Bronchial epithelial cell (primary cell): ENCODE measurements at regions not wholly inside any gene's neighbourhood (a gene's known extent, or its start where the extent isn't known, plus 50 kb on each side); places are given as distances from the start of the nearest gene placed in this dataset.

Source experiments
- DNase-seq: peaks from one replicate; pipeline ENCODE4 v3.0.0-alpha.2; 2010; ENCODE audit warnings: low read depth
- FAIRE-seq: peaks from 2 replicates; lab custom pipeline; 2011; peaks lifted over from hg19 to GRCh38; lab: Jason Lieb, UNC
- H3K27me3 ChIP-seq: 2 replicates; pipeline ENCODE4 v1.5.1; 2011; ENCODE audit warnings: low read length; ENCODE audit not compliant: control insufficient read depth, insufficient read depth
- H3K36me3 ChIP-seq: 2 replicates; pipeline ENCODE4 v1.5.1; 2011; ENCODE audit warnings: low read length; ENCODE audit not compliant: control insufficient read depth, insufficient read depth
- H3K4me3 ChIP-seq: 2 replicates; pipeline ENCODE4 v1.5.1; 2011; ENCODE audit warnings: mild to moderate bottlenecking, low read depth, low read length, control low read depth
- TF ChIP-seq, protein P1 (sequence below): IDR thresholded peaks from 2 replicates; pipeline ENCODE4 v1.5.1; 2011; ENCODE audit warnings: mild to moderate bottlenecking, moderate library complexity, low read length, control low read depth, inconsistent platforms; ENCODE audit not compliant: insufficient read depth, severe bottlenecking

DNA sequence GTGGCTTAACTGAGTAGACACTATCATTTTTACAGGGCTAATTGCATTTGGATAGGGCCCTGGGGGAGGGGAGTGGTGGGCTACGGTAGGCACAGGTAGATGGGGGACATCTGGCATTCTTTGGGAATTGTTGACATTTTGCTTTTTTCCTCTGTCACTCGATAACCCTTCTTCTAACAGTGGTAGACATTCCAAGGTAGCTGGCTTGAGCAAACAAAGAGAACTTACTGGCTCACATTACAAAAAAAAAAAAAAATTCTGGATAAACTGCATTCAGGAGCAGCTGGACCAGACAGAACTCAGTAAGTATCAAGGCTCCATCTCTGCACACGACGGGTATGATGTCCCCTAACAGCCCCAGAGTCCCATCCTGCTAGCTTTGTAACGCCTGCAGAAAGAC lies 585.2 kb downstream of the ZNF608 start:
- no peak for DNase-seq
- Histone ChIP-seq H3K36me3 (no peaks in the 10 kb centered on the region), H3K4me3 (no peak overlapping the region), H3K27me3 (no peaks in the 10 kb centered on the region)
- no peak for FAIRE-seq
- TF ChIP-seq, protein P1, sequence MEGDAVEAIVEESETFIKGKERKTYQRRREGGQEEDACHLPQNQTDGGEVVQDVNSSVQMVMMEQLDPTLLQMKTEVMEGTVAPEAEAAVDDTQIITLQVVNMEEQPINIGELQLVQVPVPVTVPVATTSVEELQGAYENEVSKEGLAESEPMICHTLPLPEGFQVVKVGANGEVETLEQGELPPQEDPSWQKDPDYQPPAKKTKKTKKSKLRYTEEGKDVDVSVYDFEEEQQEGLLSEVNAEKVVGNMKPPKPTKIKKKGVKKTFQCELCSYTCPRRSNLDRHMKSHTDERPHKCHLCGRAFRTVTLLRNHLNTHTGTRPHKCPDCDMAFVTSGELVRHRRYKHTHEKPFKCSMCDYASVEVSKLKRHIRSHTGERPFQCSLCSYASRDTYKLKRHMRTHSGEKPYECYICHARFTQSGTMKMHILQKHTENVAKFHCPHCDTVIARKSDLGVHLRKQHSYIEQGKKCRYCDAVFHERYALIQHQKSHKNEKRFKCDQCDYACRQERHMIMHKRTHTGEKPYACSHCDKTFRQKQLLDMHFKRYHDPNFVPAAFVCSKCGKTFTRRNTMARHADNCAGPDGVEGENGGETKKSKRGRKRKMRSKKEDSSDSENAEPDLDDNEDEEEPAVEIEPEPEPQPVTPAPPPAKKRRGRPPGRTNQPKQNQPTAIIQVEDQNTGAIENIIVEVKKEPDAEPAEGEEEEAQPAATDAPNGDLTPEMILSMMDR: no peak

DNA sequence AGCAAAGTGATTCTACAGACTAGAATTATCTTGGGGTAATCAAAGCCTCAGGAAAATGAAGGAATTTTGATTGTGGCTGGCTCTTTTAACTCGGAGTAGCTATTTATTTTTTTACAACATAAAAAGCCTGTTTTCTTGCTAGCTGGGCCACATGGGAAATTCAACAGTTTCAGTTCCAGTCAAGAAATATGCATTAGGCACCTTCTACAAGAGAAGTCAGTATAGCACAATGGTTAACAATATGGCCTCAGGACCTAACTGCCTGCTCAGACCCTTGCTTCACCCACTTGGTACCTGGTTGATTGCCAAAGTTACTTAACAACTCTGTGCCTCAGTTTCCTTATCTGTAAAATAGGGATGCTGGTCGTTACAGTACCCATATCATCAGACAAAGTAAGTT lies 586.2 kb downstream of the ZNF608 start:
- TF ChIP-seq, protein P1: no peak
- FAIRE-seq: no peak
- H3K4me3 ChIP-seq: no peak overlapping the region
- no peaks in the 10 kb centered on the region for H3K27me3 ChIP-seq
- no peak for DNase-seq
- H3K36me3 ChIP-seq: no peaks in the 10 kb centered on the region

DNA sequence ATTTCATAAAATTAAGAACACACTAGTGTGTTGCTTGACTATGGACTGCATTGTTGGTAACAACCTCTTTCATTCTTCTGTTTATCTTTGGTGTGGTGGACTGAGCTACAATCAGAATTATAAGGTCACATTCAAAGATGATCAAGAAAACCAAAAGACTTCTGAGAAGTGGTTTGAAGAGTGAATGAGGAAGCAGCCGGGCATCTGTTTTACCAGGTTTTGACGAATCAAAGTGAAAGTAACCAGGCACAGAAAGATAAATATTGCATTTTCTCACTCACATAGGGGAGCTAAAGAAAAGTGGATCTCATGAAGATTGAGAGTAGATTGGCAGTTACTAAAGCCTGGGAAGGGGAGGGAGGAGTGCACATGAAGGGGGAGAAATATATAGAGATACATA lies 589.1 kb downstream of the ZNF608 start:
- FAIRE-seq: no peak
- Histone ChIP-seq H3K36me3 (no peaks in the 10 kb centered on the region), H3K27me3 (no peaks in the 10 kb centered on the region), H3K4me3 (no peak overlapping the region)
- DNase-seq: no peak
- TF ChIP-seq, protein P1: no peak

DNA sequence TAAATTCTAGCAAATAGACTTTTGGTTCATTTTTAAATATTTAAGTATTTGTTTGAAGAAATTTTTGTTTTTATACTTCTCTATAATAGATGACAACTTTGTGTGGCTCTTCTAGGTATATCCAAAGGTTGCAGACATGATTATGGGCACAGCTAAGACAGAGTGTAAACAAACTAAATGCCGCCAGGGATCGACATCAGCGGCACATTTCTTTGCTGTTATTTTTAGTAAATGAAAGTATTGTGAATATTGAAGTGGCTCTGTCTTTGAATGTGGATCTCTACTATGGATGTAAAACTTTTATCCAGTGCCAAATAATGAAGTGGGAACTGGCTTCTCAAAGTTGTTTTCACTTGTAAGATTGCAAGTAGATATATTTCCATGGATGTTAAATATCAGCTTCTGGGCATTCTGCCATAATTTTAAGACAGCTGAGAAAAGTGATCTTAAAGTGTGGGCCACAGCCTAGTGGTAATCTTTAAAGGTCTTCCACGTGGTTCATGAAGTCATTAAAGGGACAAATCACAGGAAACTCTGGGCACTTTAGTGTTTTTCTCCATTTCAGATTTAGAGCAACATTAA lies 589.9 kb downstream of the ZNF608 start:
- no peaks in the 10 kb centered on the region for H3K27me3 ChIP-seq
- FAIRE-seq: no peak
- TF ChIP-seq, protein P1: no peak

DNA sequence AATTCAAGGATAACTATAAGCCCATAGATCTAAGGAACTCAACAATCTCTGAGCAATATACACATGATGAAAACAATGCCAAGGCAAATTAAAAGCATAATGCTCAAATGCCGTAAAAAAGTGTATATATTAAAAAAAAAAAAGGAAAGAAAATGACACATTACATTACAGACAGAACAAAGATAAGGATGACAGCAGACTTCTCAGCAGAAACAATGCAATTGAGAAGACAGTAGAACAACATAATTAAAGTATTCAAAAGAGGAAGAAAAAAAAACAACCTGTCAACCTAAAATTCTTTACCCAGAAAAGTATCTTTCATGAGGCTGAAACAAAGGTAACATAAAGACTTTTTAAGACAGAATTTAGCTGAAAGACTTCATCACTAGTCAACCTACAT lies 591.7 kb downstream of the ZNF608 start:
- no peak for FAIRE-seq
- Histone ChIP-seq H3K4me3 (no peak overlapping the region), H3K36me3 (no peaks in the 10 kb centered on the region), H3K27me3 (no peaks in the 10 kb centered on the region)
- DNase-seq: peak; percentile 5
- TF ChIP-seq, protein P1: no peak

More for the DNA sequence above, 589.9 kb downstream of the ZNF608 start:
- no peaks in the 10 kb centered on the region for H3K36me3 ChIP-seq
- no peak overlapping the region for H3K4me3 ChIP-seq
- no peak for DNase-seq

DNA sequence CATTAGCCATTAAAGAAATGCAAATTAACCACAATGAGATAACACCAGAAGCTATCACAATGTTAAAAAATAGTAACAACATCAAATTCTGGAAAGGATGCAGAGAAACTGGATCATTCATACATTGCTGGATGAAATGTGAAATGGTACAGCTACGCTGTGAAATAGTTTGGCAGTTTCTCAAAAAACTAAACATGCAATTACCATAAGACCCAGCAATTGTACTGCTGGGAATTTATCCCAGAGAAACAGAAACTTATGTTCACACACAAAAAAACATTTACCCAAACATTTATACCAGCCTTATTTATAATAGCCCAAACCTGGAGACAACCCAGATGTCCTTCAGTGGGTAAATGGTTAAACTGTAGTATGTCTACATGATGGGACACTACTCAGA lies 592.9 kb downstream of the ZNF608 start:
- TF ChIP-seq, protein P1: no peak
- DNase-seq (no peak), FAIRE-seq (no peak)
- no peaks in the 10 kb centered on the region for H3K36me3 ChIP-seq
- no peaks in the 10 kb centered on the region for H3K27me3 ChIP-seq
- no peak overlapping the region for H3K4me3 ChIP-seq
